Renal cortex interstitium (tissue), 11 donors: ENCODE measurements at regions not wholly inside any gene's neighbourhood (a gene's known extent, or its start where the extent isn't known, plus 50 kb on each side); places are given as distances from the start of the nearest gene placed in this dataset.

Experiments
- DNase-seq, 11 donors: peaks; one replicate each; pipeline ENCODE4 v3.0.0-alpha.2; 2013; ENCODE audit warnings: low read depth in 9 of 11, low spot score in 4 of 11; ENCODE audit errors: extremely low read depth in 1 of 11

DNA sequence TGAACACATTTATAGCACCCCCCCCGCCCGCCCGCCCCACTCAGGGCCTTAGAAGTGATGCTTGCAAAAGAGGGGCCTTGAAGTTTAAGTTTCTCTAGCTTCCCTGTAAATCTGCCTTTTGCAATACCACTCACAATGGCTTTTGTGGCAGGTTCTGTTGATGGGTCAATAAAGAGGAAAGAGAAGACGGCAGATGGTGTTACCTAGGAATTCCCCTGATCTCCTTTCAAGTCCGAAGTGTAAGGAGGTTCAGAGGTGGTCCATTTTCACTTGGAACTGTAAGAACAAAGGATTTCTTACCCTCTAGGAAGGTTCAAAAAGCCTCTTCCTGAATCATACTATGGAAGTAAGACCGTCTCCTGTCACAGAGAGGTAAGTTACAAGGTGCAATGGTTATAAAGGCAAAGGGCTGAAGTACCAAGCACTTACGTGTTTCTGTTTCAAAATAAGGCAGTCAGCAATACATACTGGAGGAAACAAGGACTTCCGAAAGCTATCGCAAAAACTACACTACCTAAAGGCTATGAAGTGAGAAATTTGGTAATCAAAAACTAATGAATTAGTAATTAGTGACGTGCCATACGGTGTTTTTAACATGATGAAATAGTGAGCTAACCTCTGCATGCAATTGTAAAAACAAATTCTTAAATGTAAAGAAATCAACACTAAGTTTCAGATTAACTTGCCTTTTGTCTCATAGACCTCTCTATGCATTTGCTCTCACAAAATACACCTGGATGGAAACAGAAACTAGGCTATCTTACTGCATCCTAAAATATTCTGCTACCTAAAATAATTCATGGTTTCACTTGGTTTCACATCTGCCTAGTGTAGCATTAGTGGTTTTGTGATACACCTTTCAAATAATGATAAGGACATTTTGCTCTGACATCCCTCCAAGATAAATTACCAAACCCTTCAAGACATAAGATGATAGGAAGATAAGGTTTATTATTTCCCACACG, 589.4 kb upstream of the FAM174A start:
- no peak for DNase-seq

DNA sequence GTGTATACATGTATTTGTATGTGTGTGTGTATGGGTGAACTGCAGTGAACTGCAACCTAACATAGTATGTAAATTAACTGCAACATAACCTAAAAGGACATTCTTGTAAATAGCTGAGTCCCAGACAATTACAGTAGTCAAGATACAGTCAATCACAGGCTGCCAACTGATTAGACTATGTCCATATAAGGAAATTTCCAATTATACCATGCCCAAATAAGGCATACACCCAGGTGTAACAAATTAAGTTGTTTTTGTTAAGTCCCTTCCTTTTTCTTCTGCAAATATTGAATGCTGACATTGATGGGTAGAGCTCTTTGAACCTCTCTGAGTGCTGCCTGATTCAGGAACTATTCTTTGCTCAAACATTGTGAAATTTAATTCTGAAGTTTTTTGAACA, 594.6 kb upstream of the FAM174A start:
- DNase-seq = no peak

DNA sequence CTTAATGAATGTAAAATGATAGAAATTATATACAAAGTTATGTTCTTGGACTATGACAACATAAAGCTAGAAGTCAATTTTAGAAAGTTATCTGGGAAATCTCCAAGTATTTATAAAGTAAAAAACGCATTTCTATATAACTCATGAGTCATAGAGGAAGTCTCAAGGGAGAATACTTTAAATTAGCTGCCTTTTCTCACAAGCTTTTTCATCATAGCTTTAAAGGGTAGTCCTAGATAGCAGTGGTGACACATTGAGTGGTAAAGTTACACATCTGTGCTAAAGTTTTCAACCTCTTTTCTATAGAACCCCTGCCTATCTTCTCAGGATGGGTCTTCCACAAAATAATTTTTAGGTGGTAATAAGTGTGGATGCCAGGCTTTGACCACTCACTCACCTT, 598.3 kb upstream of the FAM174A start:
- DNase-seq = no peak

DNA sequence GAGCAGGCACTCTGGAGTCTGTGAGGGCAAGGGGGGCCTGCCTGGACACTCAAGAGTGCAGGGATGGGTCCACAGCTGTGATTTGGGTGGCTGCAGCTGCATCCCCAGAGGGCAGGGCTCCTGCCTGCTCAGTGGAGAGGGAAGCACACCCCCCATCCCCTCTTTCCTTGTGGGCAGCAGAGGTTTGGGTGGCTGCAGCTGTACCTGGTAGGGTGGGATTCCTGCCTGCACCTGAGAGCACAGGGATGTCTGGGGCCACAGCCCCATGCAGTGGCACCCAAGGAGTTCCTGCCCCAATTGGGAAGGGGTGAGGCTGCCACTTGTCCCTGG, 605.4 kb upstream of the FAM174A start:
- DNase-seq = no peak

DNA sequence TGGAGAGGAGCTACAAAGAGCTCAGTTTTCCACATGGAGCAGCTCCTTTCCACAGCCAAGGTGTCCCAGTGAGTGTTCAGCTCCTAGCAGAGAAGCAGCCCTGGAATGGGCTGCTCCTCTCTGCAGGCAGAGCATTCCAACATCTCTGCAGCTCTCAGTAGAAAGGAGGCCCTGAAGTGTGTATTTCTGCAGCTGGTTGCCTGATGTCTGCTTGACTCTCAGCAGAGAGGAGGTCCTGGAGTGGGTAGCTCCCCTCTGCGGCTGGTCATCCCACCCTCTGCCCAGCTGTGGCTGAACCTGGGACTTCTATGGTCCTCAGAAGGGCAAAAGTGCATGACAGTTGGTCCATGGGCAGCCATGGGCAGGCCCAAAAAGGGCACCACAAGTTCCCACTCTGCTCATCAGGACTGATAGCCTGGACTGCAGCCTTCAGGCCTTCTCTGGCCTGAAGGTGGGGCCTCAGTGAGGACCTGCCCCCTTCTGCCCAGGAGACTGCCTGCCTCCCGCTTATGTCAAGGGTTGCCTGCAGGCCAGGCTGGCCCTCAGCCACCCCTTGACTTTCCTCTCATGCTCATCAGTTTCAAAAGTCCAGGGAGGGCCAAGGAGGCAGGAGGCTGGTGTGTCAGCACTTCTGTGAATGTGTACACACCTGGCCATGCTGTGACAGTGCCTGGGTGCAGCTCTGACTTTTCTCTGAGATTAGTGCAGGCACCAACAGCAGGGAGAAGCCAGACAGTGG, 605.9 kb upstream of the FAM174A start:
- DNase-seq = no peak

DNA sequence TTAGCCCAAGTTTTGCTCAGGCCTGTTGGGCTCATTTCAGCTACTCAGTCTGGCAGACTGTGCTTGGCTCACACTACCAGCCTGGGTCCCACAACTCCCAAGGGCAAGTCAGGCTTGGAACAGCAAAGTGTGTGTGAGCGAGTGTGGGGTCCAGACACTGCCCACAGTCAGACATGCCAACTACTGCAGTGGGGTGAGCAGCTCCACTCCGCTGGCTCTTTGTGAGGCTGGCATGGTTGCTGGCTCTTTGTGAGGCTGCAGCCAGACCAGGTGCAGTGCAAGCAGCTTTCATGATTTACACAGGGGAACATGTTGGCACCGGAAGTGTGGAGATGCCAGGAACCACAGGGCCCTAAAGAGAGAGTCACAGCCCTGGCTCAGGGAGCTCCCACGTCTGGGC, 606.7 kb upstream of the FAM174A start:
- no peak for DNase-seq

DNA sequence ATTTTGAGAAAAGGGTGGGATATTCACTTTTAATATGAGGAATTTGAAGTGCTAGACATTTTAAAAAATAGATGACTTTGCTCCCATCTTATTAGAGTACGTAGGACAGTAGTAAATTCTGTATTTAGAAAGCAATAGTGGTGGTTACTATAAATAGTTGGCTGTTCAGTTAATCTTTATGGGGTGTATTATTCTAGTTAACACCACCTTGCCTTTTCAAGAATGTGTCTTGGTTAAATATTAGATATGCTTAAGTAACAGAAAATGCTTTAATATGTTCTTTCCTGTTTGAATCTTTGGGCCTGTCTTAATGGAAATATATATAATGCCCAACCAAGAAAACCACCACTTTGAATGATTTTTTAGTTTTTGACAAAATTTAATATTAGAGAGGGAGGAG, 608.7 kb upstream of the FAM174A start:
- DNase-seq = no peak

DNA sequence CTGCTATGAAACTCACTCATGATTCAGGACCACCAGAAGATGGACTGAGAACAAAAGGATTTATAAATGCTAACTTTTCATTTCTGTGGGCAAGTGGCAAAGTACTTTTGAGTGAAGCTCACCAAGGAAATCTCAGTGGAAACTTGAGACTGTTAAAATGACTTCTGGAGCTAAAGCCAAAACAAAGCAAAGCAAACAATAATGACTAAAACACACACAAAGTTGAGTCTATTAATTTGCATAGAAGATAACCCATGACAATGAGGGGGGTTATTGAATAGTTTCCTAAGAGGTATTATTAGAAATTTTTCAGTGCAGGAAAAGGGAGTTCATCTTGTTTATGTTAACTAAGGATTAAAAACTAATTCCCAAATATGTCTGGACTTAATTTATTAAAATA, 612.8 kb upstream of the FAM174A start:
- no peak for DNase-seq

DNA sequence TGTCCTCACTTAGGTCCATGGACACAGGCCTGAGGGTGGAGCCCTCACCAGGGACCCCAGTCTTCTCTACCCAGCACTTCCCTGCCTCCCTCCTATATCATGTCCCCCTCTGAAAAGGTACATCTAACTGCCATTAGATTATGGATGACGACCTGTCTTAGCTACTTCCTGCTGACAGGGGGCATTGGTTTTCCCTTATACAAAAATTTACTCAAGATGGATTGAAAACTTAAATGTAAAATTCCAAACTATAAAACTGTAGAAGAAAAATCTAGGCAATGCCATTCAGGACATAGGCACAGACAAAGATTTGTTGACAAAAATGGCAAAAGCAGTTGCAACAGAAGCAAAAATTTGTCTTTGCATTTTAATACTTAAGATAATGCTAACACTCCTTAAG, 623.2 kb upstream of the FAM174A start:
- no peak for DNase-seq

DNA sequence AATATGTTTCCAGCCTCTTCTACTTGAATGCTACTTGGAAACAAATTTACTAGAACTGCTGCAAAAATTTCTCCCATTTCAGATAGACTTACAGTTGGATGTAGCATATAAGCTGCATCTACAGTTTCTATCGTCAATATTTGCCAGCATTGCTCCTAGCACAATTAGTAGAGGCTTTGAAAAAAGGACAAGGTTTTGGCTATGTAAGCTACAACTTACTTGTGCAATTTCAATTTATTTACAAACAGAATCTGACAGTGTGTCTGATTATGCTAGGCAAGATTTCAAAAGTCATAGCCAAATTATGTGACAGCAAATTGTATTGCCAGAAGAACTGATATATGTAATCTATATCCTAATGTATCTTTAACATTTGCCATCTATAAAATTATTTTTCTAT, 628.4 kb upstream of the FAM174A start:
- no peak for DNase-seq

DNA sequence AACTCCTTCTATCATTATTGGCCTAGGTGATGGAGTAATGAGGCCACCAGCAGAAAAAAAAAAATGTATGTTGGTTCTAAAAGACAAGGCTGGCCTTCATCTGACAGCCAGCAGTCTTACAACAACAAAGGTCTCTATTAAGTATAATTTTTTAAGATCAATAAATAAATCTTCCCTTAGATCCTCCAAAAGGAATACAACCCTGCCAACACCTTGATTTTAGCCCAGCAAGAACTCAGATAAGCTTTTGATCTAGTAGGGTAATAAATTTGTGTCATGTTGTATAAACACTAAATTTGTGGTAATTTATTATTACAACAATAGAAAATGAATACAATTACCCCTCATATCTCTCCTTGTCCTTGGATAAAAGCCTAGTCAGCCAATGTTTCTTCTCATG, 633.2 kb upstream of the FAM174A start:
- DNase-seq = no peak

DNA sequence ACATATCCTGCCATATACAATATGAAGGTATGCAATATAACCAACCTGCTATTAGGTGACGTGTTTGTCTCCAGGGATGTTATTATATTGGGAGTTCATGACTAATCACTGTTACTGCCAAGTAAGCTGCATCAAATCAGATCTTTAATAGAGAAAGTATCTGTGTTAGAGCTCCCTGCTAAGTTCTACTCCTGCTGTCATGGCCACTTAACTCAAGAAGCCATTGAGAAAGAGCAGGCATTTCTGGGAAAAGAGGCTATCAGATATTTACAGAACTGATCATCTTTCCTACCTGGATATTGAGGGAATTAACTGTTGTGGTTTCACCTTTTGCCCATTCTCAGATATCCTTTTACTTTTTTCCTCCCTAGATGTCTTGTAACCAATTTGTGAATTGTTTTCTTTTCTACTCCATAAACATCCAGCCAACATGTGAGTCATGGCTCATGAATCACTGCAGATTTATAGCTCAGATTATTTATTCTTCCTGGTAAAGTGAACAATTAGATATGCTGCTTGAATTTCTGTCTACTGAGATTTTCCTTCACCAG, 634.8 kb upstream of the FAM174A start:
- peak; percentile 53 to 82 (median 73) for DNase-seq

DNA sequence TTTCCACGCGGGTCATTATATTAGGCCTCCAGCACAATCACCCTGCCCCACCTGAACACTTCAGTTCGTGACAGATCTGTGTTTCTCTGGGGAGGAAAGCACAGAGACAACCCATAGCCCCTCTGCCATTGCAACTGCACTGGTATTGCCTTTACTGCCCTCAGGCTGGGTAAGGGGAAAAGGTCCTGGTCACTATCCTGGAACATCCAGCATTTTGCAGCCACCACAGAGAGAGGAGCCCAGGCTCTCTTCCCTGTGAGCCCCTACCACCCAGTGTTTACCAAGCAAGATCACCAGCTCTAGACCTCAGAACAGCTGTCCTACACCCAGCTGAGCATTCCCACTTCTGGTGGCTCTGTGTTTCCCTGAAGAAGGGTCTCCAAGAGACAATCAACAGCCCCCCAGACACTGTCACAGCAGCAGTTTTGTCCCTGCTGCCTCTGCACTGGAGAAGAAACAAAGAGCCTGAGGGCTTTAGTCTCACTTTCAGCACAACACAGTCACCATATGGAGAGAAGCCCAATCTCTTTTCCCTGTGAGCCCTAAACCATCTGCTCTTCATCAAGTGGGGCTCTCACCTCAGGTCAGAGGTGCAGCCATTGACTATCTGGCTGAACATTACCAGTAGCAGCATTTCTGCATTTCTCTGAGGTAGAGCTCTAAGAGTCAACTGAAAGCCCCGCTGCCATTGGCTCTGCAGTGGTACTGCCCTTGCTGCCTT, 655.2 kb upstream of the FAM174A start:
- no peak for DNase-seq

DNA sequence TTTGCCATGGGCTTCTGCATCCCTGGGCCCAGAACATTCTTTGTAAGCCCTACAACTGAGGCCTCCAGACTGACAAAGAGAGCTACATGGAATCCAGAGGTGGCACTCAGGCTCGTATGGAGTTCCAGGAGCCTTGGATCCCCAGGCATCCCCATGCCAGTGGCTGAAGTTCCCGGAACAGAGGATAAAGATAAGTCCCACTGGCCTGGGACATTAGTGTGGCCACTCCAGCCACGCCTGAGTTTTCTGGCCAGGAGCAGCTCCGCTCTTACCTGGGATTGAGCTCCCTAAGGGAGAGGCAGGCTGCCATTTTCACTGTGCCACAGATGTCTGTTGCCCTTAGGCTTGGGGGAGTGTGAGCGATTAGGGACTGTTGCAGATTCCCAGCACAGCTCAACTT, 656.3 kb upstream of the FAM174A start:
- DNase-seq = no peak

DNA sequence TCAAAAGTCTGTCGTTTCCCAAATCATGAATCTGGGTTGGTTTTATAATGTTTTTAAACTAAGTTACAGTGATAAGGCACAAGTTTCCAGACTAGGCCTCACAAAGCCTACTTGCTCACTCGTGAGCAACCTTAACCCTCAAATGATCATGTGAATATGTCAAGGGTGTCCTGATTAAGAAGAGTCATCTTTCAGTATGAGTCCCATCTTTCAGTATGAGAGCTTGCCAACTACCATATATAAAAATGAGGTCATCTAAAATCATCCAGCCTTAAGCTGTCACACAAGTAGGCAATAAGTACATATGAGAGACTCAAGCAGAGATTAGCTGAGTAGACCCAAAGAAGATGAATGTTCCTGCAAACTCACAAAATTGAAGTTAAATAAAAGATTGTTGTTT, 668.4 kb upstream of the FAM174A start:
- DNase-seq = no peak

DNA sequence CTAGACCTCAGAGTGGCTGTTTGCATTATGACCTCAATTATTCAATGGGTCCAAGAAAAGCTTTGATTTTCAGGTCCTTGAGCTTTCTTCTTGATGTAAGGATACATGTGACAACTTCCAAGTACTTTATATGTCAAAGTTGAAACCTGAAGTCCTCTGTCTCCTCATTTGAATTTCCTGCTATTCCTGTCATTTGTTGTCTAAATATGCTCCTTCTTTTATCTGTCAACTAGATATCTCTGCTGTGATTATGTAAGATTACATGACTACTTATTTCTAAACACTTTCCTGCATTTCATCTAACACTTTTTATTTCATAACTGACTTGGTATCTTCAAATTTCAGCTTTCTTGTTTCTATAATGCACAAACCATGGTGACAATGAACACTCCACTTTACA, 670.0 kb upstream of the FAM174A start:
- no peak for DNase-seq

DNA sequence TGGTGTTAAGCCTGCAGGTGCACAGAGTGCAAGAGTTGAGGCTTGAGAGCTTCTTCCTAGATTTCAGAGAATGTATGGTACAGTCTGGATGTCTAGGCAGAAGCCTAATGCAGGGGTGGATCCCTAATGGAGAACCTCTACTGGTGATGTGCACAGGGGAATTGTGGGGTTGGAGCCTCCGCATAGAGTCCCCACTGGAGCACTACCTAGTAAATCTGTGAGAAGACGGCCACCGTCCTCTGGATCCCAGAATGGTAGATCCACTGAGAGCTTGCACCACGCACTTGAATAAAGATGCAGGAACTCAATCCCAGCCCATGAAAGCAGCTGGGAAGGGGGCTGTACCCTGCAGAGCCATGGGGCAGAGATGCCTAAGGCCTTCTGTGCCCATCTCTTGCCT, 699.4 kb upstream of the FAM174A start:
- no peak for DNase-seq

DNA sequence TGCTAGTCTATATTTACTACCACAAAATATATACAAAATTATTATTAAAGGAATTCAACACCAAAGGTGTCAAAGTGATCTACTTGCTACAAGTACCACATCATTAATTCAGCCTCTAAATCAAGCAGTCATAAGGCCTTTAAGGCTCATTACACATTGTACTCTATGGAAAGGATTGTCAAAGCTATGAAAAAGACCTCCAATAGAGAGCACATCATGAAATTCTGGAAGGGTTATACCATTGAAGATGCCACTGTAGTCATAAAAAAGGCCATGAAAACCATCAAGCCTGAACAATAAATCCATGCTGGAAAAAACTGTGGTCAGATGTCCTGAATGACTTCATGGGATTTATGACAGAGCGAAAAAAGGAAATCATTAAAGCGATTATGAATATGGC, 708.0 kb upstream of the FAM174A start:
- DNase-seq = peak in 7 of 11 donors; percentile 2 to 44 (median 22)

DNA sequence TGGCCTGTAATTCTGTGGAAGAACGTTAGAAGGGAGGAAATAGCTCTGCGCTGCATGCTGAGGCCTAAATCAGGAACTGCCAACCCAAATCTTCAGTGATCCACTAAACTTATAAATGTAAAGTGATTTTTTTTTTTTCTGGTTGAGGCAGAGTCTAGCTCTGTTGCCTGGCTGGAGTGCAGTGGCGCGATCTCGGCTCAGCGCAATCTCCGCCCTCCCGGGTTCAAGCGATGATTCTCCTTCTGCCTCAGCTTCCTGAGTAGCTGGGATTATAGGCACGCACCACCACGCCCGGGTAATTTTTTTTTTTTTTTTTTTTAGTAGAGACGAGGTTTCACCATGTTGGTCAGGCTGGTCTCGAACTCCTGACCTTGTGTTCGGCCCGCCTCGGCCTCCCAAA, 717.4 kb upstream of the FAM174A start:
- DNase-seq = no peak
